RWPE2 (cell line): ENCODE measurements at regions not wholly inside any gene's neighbourhood (a gene's known extent, or its start where the extent isn't known, plus 50 kb on each side); places are given as distances from the start of the nearest gene placed in this dataset.

Experiments
- ATAC-seq: fragments of 200-7000 bp; cut with Tn5 transposase; 3 replicates; pipeline ENCODE4 v1.9.1; 2021; ENCODE audit warnings: low read depth
- DNase-seq: peaks from one replicate; pipeline ENCODE4 v3.0.0-alpha.2; 2020; ENCODE audit warnings: low spot score
- H3K27ac ChIP-seq: fragments of 450-650 bp; 2 replicates; pipeline ENCODE4 v1.5.1; 2017; ENCODE audit warnings: mild to moderate bottlenecking; ENCODE audit not compliant: poor library complexity, severe bottlenecking
- H3K27me3 ChIP-seq: fragments of 250-450 bp; sonication (Bioruptor Pico); 2 replicates; pipeline ENCODE4 v1.5.1; 2021; ENCODE audit warnings: mild to moderate bottlenecking, moderate library complexity; ENCODE audit not compliant: insufficient read depth, poor library complexity, severe bottlenecking
- H3K36me3 ChIP-seq: fragments of 250-450 bp; sonication (Bioruptor Pico); 2 replicates; pipeline ENCODE4 v1.5.1; 2020; ENCODE audit warnings: low read depth, mild to moderate bottlenecking, moderate library complexity
- H3K4me1 ChIP-seq: fragments of 250-450 bp; sonication (Bioruptor Pico); 2 replicates; pipeline ENCODE4 v1.5.1; 2021; ENCODE audit warnings: mild to moderate bottlenecking, moderate library complexity; ENCODE audit not compliant: insufficient read depth, poor library complexity, severe bottlenecking
- H3K4me3 ChIP-seq: fragments of 250-450 bp; sonication (Bioruptor Pico); 2 replicates; pipeline ENCODE4 v1.5.1; 2021; ENCODE audit warnings: mild to moderate bottlenecking, moderate library complexity; ENCODE audit not compliant: severe bottlenecking
- H3K9me3 ChIP-seq: fragments of 250-450 bp; sonication (Bioruptor Pico); 2 replicates; pipeline ENCODE4 v1.5.1; 2021; ENCODE audit warnings: mild to moderate bottlenecking, moderate library complexity; ENCODE audit not compliant: severe bottlenecking
- CTCF ChIP-seq: fragments of 450-650 bp; IDR thresholded peaks from one replicate; pipeline ENCODE4 v1.5.1; 2017; ENCODE audit warnings: mild to moderate bottlenecking, moderate library complexity; ENCODE audit not compliant: poor library complexity, severe bottlenecking

DNA sequence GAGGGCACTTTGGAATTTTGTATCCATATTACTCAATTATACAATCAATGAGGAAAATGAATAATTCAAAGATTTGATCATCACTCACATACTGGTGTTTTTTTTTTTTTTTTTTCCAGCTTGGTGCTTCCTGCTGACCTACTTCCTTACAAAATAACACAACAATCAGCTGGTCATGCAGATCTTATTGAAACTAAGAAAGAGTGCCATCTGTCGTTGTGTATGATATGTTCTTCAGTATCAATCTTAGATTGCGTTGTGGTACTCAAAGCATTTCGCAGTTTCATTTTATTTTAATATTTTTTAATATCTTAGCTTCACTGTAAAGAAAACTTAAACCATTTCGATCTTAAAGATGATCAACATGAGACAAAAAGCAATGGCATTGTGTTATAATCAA, 155.6 kb downstream of the OGFRL1 start:
- DNase-seq: no peak
- no peaks in the 10 kb centered on the region for H3K4me1 ChIP-seq
- H3K9me3 ChIP-seq: no peaks in the 10 kb centered on the region
- no peak overlapping the region for H3K4me3 ChIP-seq
- peak; percentile 5 for TF ChIP-seq CTCF
- no peak for ATAC-seq
- no peaks in the 10 kb centered on the region for H3K27me3 ChIP-seq
- no peak overlapping the region for H3K27ac ChIP-seq
- H3K36me3 ChIP-seq: no peaks in the 10 kb centered on the region

- no peaks in the 10 kb centered on the region for H3K27me3 ChIP-seq
- TF ChIP-seq CTCF: no peak
- no peaks in the 10 kb centered on the region for H3K36me3 ChIP-seq
- no peak overlapping the region for H3K4me3 ChIP-seq
- DNase-seq (no peak), ATAC-seq (no peak)
- H3K9me3 ChIP-seq: no peaks in the 10 kb centered on the region
- H3K4me1 ChIP-seq: no peaks in the 10 kb centered on the region
- no peak overlapping the region for H3K27ac ChIP-seq
These were observed 157.4 kb downstream of the OGFRL1 start for GRCh38 chr6:71446057-71446456.

GRCh38 chr6:71446470-71446869, 157.9 kb downstream of the OGFRL1 start:
- H3K36me3 ChIP-seq: no peaks in the 10 kb centered on the region
- no peaks in the 10 kb centered on the region for H3K27me3 ChIP-seq
- ATAC-seq (no peak), DNase-seq (no peak)
- H3K9me3 ChIP-seq: no peaks in the 10 kb centered on the region
- no peak for TF ChIP-seq CTCF
- H3K4me3 ChIP-seq: no peak overlapping the region
- H3K4me1 ChIP-seq: no peaks in the 10 kb centered on the region
- no peak overlapping the region for H3K27ac ChIP-seq

GRCh38 chr6:71452697-71453370, 164.2 kb downstream of the OGFRL1 start:
- no peak for TF ChIP-seq CTCF
- ATAC-seq: no peak
- no peak for DNase-seq
- Histone ChIP-seq H3K36me3 (no peaks in the 10 kb centered on the region), H3K4me3 (no peak overlapping the region), H3K27me3 (no peaks in the 10 kb centered on the region), H3K27ac (no peak overlapping the region), H3K9me3 (peaks cover 2% of the 10 kb centered on the region), H3K4me1 (no peaks in the 10 kb centered on the region)

GRCh38 chr6:71453371-71453706, 164.7 kb downstream of the OGFRL1 start:
- H3K4me3 ChIP-seq: no peak overlapping the region
- no peaks in the 10 kb centered on the region for H3K36me3 ChIP-seq
- peaks cover 2% of the 10 kb centered on the region for H3K9me3 ChIP-seq
- ATAC-seq (no peak), DNase-seq (no peak)
- no peak overlapping the region for H3K27ac ChIP-seq
- no peak for TF ChIP-seq CTCF
- H3K27me3 ChIP-seq: no peaks in the 10 kb centered on the region
- H3K4me1 ChIP-seq: no peaks in the 10 kb centered on the region
